Keratinocyte (primary cell): ENCODE measurements at regions not wholly inside any gene's neighbourhood (a gene's known extent, or its start where the extent isn't known, plus 50 kb on each side); places are given as distances from the start of the nearest gene placed in this dataset.

Experiments
- DNase-seq: peaks from one replicate; pipeline ENCODE4 v3.0.0-alpha.2; 2011; ENCODE audit warnings: low read depth, missing footprints, low spot score
- FAIRE-seq: peaks from 2 replicates; lab custom pipeline; 2011; peaks lifted over from hg19 to GRCh38; lab: Jason Lieb, UNC
- H2AFZ ChIP-seq: 2 replicates; pipeline ENCODE4 v1.6.0; 2012; ENCODE audit warnings: low read length, control low read depth, inconsistent platforms; ENCODE audit not compliant: control insufficient read depth
- H3K27ac ChIP-seq: 2 replicates; pipeline ENCODE4 v1.5.1; 2011; ENCODE audit warnings: low read length; ENCODE audit not compliant: control insufficient read depth, insufficient read depth
- H3K27me3 ChIP-seq: 3 replicates; pipeline ENCODE4 v1.6.0; 2011; ENCODE audit warnings: low read length; ENCODE audit not compliant: control insufficient read depth, insufficient read depth; ENCODE audit errors: extremely low read depth
- H3K36me3 ChIP-seq, 2 experiments: 2 replicates in 1 of 2; 3 replicates in 1 of 2; pipeline ENCODE4 v1.5.1; 2011; ENCODE audit warnings: low read length in 2 of 2, mild to moderate bottlenecking in 1 of 2; ENCODE audit not compliant: control insufficient read depth in 2 of 2, insufficient read depth in 2 of 2; ENCODE audit errors: extremely low read depth in 1 of 2
- H3K4me1 ChIP-seq: 3 replicates; pipeline ENCODE4 v1.5.1; 2011; ENCODE audit warnings: low read length; ENCODE audit not compliant: control insufficient read depth, insufficient read depth; ENCODE audit errors: extremely low read depth
- H3K4me2 ChIP-seq: 3 replicates; pipeline ENCODE4 v1.6.0; 2011; ENCODE audit warnings: low read depth, low read length; ENCODE audit not compliant: control insufficient read depth, insufficient read depth; ENCODE audit errors: extremely low read depth
- H3K4me3 ChIP-seq, 3 experiments: fragments of 200-600 bp in 1 of 3; sonication (generic) in 1 of 3; 2 replicates in 2 of 3; 3 replicates in 1 of 3; pipeline ENCODE4 v1.5.1; 2011 to 2016; ENCODE audit warnings: low read length in 3 of 3, mild to moderate bottlenecking in 3 of 3, control low read depth in 2 of 3, inconsistent platforms in 1 of 3, low read depth in 1 of 3, mixed read lengths in 1 of 3, mixed run types in 1 of 3, moderate library complexity in 1 of 3; ENCODE audit not compliant: control insufficient read depth in 2 of 3, insufficient read depth in 2 of 3; ENCODE audit errors: extremely low read depth in 1 of 3
- H3K79me2 ChIP-seq: 2 replicates; pipeline ENCODE4 v1.6.0; 2012; ENCODE audit warnings: low read length; ENCODE audit not compliant: control insufficient read depth, insufficient read depth
- H3K9ac ChIP-seq: 3 replicates; pipeline ENCODE4 v1.6.0; 2011; ENCODE audit warnings: low read length; ENCODE audit not compliant: control insufficient read depth, insufficient read depth; ENCODE audit errors: extremely low read depth
- H3K9me1 ChIP-seq: 3 replicates; pipeline ENCODE4 v1.6.0; 2011; ENCODE audit warnings: low read length; ENCODE audit not compliant: control insufficient read depth, insufficient read depth; ENCODE audit errors: extremely low read depth
- H3K9me3 ChIP-seq: 2 replicates; pipeline ENCODE4 v1.5.1; 2012; ENCODE audit warnings: low read depth, low read length; ENCODE audit not compliant: control insufficient read depth
- H4K20me1 ChIP-seq: 3 replicates; pipeline ENCODE4 v1.6.0; 2011; ENCODE audit warnings: low read length; ENCODE audit not compliant: control insufficient read depth, insufficient read depth; ENCODE audit errors: extremely low read depth
- EZH2 ChIP-seq: IDR thresholded peaks from one replicate; pipeline ENCODE4 v1.6.1; 2012; ENCODE audit warnings: inconsistent platforms, mild to moderate bottlenecking, low read length, moderate library complexity
- dilution Hi-C: fragments of 300-500 bp; cut with MboI; formaldehyde crosslinking; loops from one replicate; pipeline ENCODE4 v1.7.0; 2020; ENCODE audit warnings: low sequenced_read_pairs; ENCODE audit not compliant: extremely low pct_ligation_motif_present
- TF ChIP-seq, protein P1 (sequence below), 3 experiments: IDR thresholded peaks in 1 of 3; conservative IDR thresholded peaks in 1 of 3; optimal IDR thresholded peaks in 1 of 3; 2 replicates in 2 of 3; 3 replicates in 1 of 3; pipeline versions ENCODE3 to v1.5.1; 2011; ENCODE audit warnings: low read length in 3 of 3, mild to moderate bottlenecking in 3 of 3, moderate library complexity in 2 of 3, control low read depth in 1 of 3, inconsistent platforms in 1 of 3; ENCODE audit not compliant: insufficient read depth in 2 of 3; ENCODE audit errors: extremely low read depth in 1 of 3

DNA sequence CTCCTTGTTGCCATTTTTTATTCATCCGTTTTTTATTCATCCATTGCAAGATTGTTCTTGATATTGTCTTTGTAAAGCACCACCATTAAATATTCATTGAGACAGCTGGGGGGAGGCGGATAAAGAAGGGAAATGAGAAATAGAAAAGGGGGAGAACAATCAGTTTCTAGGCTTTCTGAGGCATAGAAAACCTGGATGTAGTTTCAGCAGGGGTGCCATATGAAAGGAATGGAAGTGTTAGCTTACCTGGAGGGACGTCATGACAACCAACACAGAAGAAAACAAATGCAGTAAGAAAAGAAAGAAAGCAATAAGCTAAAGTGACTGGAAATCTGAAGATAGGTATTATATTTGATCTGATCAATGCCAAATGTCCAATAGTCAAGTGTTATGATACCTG lies 276.1 kb downstream of the GASK1B start:
- Histone ChIP-seq H3K27me3 (no peaks in the 10 kb centered on the region), H3K4me2 (no peak overlapping the region), H3K79me2 (no peaks in the 10 kb centered on the region), H3K27ac (no peak overlapping the region), H3K4me3 (no peak overlapping the region), H3K4me1 (no peaks in the 10 kb centered on the region), H3K9me1 (no peaks in the 10 kb centered on the region), H3K36me3 (no peaks in the 10 kb centered on the region), H3K9ac (no peak overlapping the region), H4K20me1 (no peaks in the 10 kb centered on the region), H2AFZ (no peak overlapping the region), H3K9me3 (no peaks in the 10 kb centered on the region)
- DNase-seq (no peak), FAIRE-seq (no peak)
- dilution Hi-C loops = no loop called here
- TF ChIP-seq, protein P1, sequence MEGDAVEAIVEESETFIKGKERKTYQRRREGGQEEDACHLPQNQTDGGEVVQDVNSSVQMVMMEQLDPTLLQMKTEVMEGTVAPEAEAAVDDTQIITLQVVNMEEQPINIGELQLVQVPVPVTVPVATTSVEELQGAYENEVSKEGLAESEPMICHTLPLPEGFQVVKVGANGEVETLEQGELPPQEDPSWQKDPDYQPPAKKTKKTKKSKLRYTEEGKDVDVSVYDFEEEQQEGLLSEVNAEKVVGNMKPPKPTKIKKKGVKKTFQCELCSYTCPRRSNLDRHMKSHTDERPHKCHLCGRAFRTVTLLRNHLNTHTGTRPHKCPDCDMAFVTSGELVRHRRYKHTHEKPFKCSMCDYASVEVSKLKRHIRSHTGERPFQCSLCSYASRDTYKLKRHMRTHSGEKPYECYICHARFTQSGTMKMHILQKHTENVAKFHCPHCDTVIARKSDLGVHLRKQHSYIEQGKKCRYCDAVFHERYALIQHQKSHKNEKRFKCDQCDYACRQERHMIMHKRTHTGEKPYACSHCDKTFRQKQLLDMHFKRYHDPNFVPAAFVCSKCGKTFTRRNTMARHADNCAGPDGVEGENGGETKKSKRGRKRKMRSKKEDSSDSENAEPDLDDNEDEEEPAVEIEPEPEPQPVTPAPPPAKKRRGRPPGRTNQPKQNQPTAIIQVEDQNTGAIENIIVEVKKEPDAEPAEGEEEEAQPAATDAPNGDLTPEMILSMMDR (optimal IDR thresholded peaks at IDR 0.05 in 1 of 3, IDR thresholded peaks at IDR 0.05 in 1 of 3, conservative IDR thresholded peaks at IDR 0.05 in 1 of 3; ENCODE audit: extremely low read depth in 1 of 3, insufficient read depth in 2 of 3, low read length in 3 of 3) = no peak
- TF ChIP-seq EZH2 = no peak

DNA sequence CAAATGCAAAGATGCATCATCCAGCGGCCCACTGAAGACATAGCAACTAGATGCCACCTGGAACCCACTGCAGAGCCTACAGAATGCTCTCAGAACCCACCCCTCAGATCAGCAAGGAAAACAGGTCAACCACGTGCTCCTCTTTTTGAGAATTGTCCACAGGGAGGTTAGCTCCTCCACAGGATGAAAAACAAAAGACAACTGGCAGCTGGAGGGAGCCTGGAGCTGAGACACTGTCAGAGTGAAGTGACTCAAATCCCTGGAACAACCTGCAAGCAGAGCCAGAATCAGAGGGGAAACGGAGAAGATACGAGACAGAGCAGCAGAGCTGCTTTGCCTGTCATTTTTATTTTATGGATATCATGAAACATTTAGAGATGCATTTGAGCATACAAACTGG lies 277.6 kb downstream of the GASK1B start:
- no peak for TF ChIP-seq EZH2
- TF ChIP-seq, protein P1 (optimal IDR thresholded peaks at IDR 0.05 in 1 of 3, IDR thresholded peaks at IDR 0.05 in 1 of 3, conservative IDR thresholded peaks at IDR 0.05 in 1 of 3; ENCODE audit: extremely low read depth in 1 of 3, insufficient read depth in 2 of 3, low read length in 3 of 3) = no peak

More for the DNA sequence above, 277.6 kb downstream of the GASK1B start:
- DNase-seq (no peak), FAIRE-seq (no peak)
- H3K9ac ChIP-seq = no peak overlapping the region
- H3K36me3 ChIP-seq = no peaks in the 10 kb centered on the region
- no peak overlapping the region for H3K27ac ChIP-seq
- H4K20me1 ChIP-seq = no peaks in the 10 kb centered on the region
- no peaks in the 10 kb centered on the region for H3K9me3 ChIP-seq
- dilution Hi-C loops = no loop called here
- no peaks in the 10 kb centered on the region for H3K4me1 ChIP-seq
- H3K4me2 ChIP-seq = no peak overlapping the region
- H3K27me3 ChIP-seq = no peaks in the 10 kb centered on the region
- no peak overlapping the region for H3K4me3 ChIP-seq
- H3K79me2 ChIP-seq = no peaks in the 10 kb centered on the region
- H3K9me1 ChIP-seq = no peaks in the 10 kb centered on the region
- no peak overlapping the region for H2AFZ ChIP-seq
